Kidney capillary endothelial cell (primary cell): ENCODE measurements at regions not wholly inside any gene's neighbourhood (a gene's known extent, or its start where the extent isn't known, plus 50 kb on each side); places are given as distances from the start of the nearest gene placed in this dataset.

Experiments
- DNase-seq: peaks from one replicate; pipeline ENCODE4 v3.0.0-alpha.2; 2018; ENCODE audit warnings: low spot score

DNA sequence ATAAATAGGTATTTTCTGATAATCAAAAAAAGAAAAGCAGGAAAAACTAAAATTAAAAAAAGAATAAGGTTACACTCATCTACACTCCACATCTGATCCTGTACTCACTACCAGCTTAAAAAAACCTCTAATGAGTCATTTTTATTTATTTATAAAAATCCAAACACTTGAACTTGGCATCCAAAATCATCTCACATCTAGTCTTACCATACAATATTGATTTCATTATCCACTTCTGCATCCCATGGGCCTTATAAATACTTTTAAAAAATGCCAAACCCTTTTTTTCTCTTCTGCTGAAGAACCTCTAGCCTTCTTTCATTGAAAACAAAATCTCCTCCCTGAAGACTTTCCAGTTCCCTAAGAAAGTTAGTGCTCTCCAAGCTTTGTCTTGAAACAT, 109.7 kb downstream of the TMTC3 start:
- DNase-seq = no peak

GRCh38 chr12:88253371-88253978, 111.4 kb downstream of the TMTC3 start:
- no peak for DNase-seq

DNA sequence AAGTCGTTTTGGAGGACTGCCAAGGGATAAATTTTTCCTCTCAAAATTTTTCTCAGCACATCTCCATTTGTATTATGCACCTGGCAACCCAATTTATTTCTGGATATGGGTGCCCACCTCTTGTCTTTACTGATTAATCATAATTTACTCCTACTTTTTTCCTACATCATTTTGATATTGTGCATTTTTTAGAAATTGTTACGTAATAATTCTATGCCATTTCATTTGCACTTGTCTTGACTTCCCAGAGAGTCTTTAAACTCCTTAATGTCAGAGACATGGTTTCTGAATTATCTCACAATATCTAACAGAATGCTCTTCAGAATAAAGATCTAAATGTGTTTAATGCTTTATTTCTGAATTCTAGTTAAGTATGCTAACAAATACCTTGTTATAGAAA, 113.1 kb downstream of the TMTC3 start:
- DNase-seq = no peak

- DNase-seq = no peak
Observed at GRCh38 chr12:88255847-88256246, 113.7 kb downstream of the TMTC3 start.

- no peak for DNase-seq
Observed at GRCh38 chr12:88258396-88258795, 116.3 kb downstream of the TMTC3 start.

DNA sequence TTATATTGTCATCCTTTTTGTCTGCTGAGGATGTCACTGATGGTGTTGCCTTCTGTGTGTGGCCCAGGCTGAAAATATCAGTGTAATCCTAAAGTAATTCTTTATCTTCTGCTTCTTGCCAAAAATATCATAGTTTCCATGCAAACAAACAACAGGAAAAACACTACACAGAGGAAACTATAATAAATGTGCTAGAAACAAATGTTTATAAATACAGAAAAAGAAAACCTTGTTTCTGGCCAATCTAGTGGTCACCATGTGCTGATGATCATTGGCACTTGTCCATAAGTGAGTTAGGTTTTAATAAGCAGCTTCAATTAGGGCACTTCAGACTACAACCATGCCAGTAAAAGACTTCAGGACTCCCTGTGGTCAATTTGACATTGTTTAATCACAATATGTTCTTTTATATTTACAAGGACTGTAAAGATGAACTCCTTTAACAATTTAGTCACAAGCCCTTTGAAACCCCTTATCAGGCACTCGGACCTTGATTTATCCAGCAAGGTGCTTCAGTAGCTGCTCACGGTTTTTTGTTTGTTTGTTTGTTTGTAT, 124.8 kb downstream of the TMTC3 start:
- DNase-seq = no peak

GRCh38 chr12:88267630-88268029, 125.5 kb downstream of the TMTC3 start:
- no peak for DNase-seq

DNA sequence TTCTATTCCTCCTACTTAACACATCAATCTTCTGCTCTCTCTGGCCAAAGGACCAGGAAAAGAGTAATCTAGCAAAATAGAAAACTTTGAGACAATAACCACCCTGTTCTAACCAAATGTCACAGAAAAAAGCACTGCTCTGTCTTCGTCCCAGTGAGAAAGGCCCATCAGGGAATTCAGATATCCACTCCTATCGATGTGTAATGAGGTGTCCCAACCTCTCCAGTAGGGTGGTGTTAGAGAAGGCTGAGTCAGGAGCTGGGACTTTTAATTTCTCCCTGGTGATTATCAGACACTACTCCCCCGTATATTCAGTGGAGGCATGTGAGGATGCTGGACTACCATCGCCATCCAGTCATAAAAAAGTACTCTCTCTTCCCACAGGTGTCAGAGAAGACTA, 130.3 kb downstream of the TMTC3 start:
- DNase-seq = no peak

- DNase-seq = no peak
Observed at GRCh38 chr12:88273450-88273849, 131.3 kb downstream of the TMTC3 start.

GRCh38 chr12:88273875-88274274, 131.8 kb downstream of the TMTC3 start:
- no peak for DNase-seq

DNA sequence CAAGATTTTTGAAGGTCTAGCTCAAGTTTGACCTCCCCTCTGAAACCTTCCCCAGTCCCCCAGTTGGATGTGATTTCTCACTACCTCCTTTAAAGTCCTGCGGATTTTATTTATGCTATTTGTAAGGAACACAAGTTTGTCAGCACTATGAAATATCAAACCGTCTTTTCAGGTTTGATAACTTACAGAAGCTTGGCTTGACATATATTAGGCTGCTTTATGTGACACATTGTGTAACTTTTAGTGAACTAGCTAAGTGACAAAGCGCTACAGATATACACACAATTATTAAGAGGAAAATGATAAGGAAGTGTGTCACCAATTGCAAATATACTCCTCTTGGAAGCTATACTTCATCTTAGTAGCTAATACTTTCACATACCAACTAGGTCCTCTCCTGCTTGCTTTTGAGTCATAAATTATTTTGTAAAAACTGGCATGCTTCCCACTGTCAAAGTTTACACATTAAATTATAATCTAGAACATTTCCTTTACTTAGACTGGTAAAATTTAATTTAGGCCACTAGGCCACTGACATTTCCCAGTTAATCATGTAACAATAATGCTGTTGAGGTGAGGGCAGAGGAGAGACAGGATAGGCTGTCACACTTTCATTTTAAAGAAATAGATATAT, 149.5 kb downstream of the TMTC3 start:
- DNase-seq = no peak

DNA sequence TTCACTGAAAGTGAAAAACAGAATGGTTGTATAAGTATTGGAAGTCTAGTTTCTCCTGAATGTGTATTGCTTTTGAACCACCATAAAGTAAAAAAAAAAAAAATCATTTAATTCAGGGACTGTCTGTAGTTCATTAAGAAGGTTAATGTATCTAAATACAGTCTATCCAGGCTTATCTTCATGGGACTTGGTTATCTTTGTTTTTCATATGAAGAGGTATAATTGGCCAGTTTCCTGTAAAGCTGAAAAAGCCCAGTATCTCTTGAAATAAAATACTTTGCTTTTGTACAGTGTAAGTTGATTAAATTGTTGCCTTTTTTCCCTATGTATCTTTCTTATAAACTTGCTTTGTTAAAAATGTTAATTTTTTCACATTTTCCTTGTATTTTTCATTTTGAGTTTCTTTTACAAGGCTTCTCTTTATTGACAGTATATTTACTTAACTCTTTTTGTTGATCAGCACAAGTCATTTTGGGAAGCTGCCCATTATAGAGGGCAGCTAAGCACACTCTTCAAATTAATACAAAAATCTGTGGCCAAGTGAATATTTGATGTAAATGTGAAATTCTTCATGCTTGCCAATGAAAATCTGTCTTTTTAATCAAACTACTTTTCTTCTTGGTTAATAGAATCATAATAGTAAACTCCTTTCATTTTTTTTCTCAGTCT, 156.0 kb downstream of the TMTC3 start:
- no peak for DNase-seq

- DNase-seq = no peak
Observed at GRCh38 chr12:88298761-88299242, 156.7 kb downstream of the TMTC3 start.

DNA sequence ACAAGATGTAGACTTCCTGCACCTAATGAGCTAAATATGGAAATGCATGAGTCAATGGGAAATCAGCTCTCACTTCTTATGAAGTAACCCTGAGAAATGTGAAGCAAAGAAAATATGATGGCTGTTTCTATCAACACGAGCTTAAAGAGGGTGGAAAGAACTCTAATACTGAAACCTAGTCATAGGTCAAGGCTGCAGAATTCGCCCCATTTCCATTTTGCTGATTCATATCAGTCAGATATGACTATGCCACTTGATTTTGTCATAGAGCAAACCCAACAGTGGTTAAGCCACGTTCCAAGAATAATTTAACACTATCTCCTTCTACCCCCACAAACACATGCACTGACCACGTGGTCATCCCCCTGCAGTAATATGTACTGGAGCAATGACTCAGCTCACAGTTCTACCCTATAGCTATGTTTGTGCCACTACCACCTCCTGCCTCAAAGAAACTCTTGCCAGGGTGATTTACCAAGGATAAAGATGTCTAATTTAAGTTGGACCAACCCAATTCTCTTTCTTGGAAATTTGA, 157.5 kb downstream of the TMTC3 start:
- peak; percentile 82 for DNase-seq

GRCh38 chr12:88300931-88301330, 158.8 kb downstream of the TMTC3 start:
- DNase-seq = no peak

DNA sequence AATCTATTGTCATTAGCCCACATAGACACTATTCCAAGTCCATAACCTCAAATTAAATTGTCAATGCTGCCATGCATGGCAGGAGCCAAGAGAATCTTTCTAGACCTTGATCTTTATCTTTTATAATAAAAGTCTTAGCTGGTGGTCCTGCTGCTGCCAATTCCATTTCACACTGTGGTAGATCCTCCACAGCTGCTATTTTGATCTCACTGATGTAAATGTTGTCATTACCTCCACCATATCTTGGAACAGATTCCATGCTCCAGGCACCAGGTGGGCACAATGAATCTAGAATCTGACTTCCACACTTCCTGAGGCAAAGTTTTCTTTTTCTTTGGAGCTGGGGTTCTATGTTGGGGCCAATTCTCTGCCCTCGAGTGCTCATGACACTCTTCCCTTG, 161.2 kb downstream of the TMTC3 start:
- DNase-seq = no peak

GRCh38 chr12:88305254-88305890, 163.3 kb downstream of the TMTC3 start:
- DNase-seq = no peak

DNA sequence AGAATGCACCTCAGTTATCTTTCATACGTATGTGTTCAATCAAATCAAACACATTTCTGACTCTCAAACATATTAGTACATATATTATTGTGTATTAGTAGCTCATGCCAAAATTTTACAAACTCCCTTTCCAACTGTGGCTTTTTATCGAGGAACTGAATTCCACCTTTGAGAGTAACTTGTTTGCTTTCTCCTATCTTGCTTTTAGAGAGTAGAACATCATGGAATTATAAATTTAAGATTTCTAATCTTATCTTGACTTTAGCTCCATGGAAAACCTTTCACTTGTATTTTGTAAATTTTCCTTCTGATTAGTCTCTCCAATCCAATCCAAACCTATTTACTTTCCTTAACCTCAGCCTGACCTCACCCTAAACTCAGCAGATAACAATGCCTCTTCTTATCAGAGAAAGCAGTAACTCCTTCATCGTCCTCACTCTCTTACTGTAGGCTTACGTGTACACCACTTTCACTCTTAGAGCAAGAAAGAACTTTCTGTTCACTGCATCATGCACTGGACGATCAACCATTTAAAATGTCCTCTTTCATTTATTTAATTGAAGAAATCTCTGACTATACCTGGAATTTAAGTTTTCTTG, 164.5 kb downstream of the TMTC3 start:
- DNase-seq = no peak

GRCh38 chr12:88307961-88308360, 165.9 kb downstream of the TMTC3 start:
- DNase-seq = no peak

- peak; percentile 62 for DNase-seq
Observed at GRCh38 chr12:88308825-88309224, 166.7 kb downstream of the TMTC3 start.

- peak; percentile 51 for DNase-seq
Observed at GRCh38 chr12:88309546-88309945, 167.4 kb downstream of the TMTC3 start.

GRCh38 chr12:88310069-88310468, 168.0 kb downstream of the TMTC3 start:
- peak; percentile 19 for DNase-seq
